HEK293 (cell line): ENCODE measurements at regions not wholly inside any gene's neighbourhood (a gene's known extent, or its start where the extent isn't known, plus 50 kb on each side); places are given as distances from the start of the nearest gene placed in this dataset.

Experiments used
- KLF17 ChIP-seq: fragments of 450-650 bp; formaldehyde crosslinking; IDR thresholded peaks from 2 replicates; pipeline ENCODE4 v1.5.1; 2016; ENCODE audit warnings: missing biosample characterization, missing genetic modification characterization
- KLF9 ChIP-seq: fragments of 450-650 bp; formaldehyde crosslinking; IDR thresholded peaks from 2 replicates; pipeline ENCODE4 v1.5.1; 2016; ENCODE audit warnings: missing biosample characterization, missing genetic modification characterization, low read depth
- PATZ1 ChIP-seq: fragments of 450-650 bp; formaldehyde crosslinking; IDR thresholded peaks from 2 replicates; pipeline ENCODE4 v1.5.1; 2016; ENCODE audit warnings: missing biosample characterization, missing genetic modification characterization
- PRDM1 ChIP-seq: fragments of 450-650 bp; formaldehyde crosslinking; IDR thresholded peaks from 2 replicates; pipeline ENCODE4; 2016; ENCODE audit warnings: missing biosample characterization, missing genetic modification characterization
- PRDM4 ChIP-seq: fragments of 450-650 bp; formaldehyde crosslinking; IDR thresholded peaks from 2 replicates; pipeline ENCODE4 v1.5.1; 2017; ENCODE audit warnings: missing biosample characterization, missing genetic modification characterization
- SCRT2 ChIP-seq: fragments of 450-650 bp; formaldehyde crosslinking; IDR thresholded peaks from 2 replicates; pipeline ENCODE4 v1.5.1; 2016; ENCODE audit warnings: missing biosample characterization, missing genetic modification characterization
- TSHZ1 ChIP-seq: fragments of 450-650 bp; formaldehyde crosslinking; IDR thresholded peaks from 2 replicates; pipeline ENCODE4 v1.5.1; 2016; ENCODE audit warnings: missing biosample characterization, missing genetic modification characterization, borderline replicate concordance
- WT1 ChIP-seq: fragments of 450-650 bp; formaldehyde crosslinking; IDR thresholded peaks from 2 replicates; pipeline ENCODE4 v1.5.1; 2016; ENCODE audit warnings: missing biosample characterization, missing genetic modification characterization
- ZBTB11 ChIP-seq: fragments of 450-650 bp; formaldehyde crosslinking; conservative IDR thresholded peaks from 2 replicates; pipeline ENCODE4 v1.5.1; 2016; ENCODE audit warnings: low read depth, missing biosample characterization, missing genetic modification characterization
- ZBTB49 ChIP-seq: fragments of 450-650 bp; formaldehyde crosslinking; IDR thresholded peaks from 2 replicates; pipeline ENCODE4 v1.5.1; 2016; ENCODE audit warnings: missing biosample characterization, missing genetic modification characterization, low read depth
- ZEB2 ChIP-seq: fragments of 450-650 bp; formaldehyde crosslinking; IDR thresholded peaks from 2 replicates; pipeline ENCODE4 v1.5.1; 2016; ENCODE audit warnings: missing biosample characterization, missing genetic modification characterization
- ZFHX2 ChIP-seq: fragments of 450-650 bp; formaldehyde crosslinking; conservative IDR thresholded peaks from 2 replicates; pipeline ENCODE4 v1.5.1; 2016; ENCODE audit warnings: missing biosample characterization, missing genetic modification characterization
- ZNF423 ChIP-seq: fragments of 450-650 bp; formaldehyde crosslinking; IDR thresholded peaks from 2 replicates; pipeline ENCODE4 v1.5.1; 2016; ENCODE audit warnings: missing biosample characterization, missing genetic modification characterization
- ZNF426 ChIP-seq: fragments of 450-650 bp; formaldehyde crosslinking; IDR thresholded peaks from 2 replicates; pipeline ENCODE4 v1.5.1; 2017; ENCODE audit warnings: missing biosample characterization, missing genetic modification characterization, mild to moderate bottlenecking, inconsistent platforms, moderate library complexity
- ZNF449 ChIP-seq: fragments of 450-650 bp; formaldehyde crosslinking; IDR thresholded peaks from 2 replicates; pipeline ENCODE4 v1.5.1; 2017; ENCODE audit warnings: missing biosample characterization, mild to moderate bottlenecking, missing genetic modification characterization, moderate library complexity
- ZNF529 ChIP-seq: fragments of 450-650 bp; formaldehyde crosslinking; IDR thresholded peaks from 2 replicates; pipeline ENCODE4 v1.5.1; 2017; ENCODE audit warnings: missing genetic modification characterization, missing biosample characterization; ENCODE audit not compliant: insufficient replicate concordance
- ZNF600 ChIP-seq: fragments of 450-650 bp; formaldehyde crosslinking; IDR thresholded peaks from 2 replicates; pipeline ENCODE4 v1.5.1; 2016; ENCODE audit warnings: missing biosample characterization, missing genetic modification characterization
- ZNF747 ChIP-seq: fragments of 450-650 bp; formaldehyde crosslinking; IDR thresholded peaks from 2 replicates; pipeline ENCODE4 v1.5.1; 2016; ENCODE audit warnings: missing biosample characterization, missing genetic modification characterization
- ZNF768 ChIP-seq: fragments of 450-650 bp; formaldehyde crosslinking; IDR thresholded peaks from 2 replicates; pipeline ENCODE4 v1.5.1; 2018; ENCODE audit warnings: missing biosample characterization, mild to moderate bottlenecking, missing genetic modification characterization
- ZNF843 ChIP-seq: fragments of 450-650 bp; formaldehyde crosslinking; IDR thresholded peaks from 2 replicates; pipeline ENCODE4 v1.5.1; 2016; ENCODE audit warnings: missing biosample characterization, missing genetic modification characterization
- ZXDB ChIP-seq: fragments of 450-650 bp; formaldehyde crosslinking; IDR thresholded peaks from 2 replicates; pipeline ENCODE4 v1.5.1; 2016; ENCODE audit warnings: missing biosample characterization, missing genetic modification characterization

- TF ChIP-seq KLF9 (tag by site-specific recombination) (no peak; the same call in 1 of the 2 replicates), ZBTB11 (tag by site-specific recombination) (0 out of 2 replicates have a peak, but pooled peaks have one; percentile 12), ZXDB (tag by site-specific recombination) (peak; percentile 57), ZFHX2 (tag by site-specific recombination) (no peak), ZNF747 (tag by site-specific recombination) (no peak), ZNF426 (tag by site-specific recombination) (no peak), ZEB2 (0 out of 2 replicates have a peak, but pooled peaks have one; percentile 53), ZNF529 (no peak), PATZ1 (0 out of 2 replicates have a peak, but pooled peaks have one; percentile 39), ZNF843 (tag by site-specific recombination) (peak; percentile 71; the same call in 1 of the 2 replicates), ZNF423 (tag by site-specific recombination) (no peak), PRDM4 (tag by site-specific recombination) (peak; percentile 41; the same call in 1 of the 2 replicates), SCRT2 (tag by site-specific recombination) (no peak), WT1 (tag by site-specific recombination) (peak; percentile 52), PRDM1 (tag by site-specific recombination) (peak; percentile 39; the same call in 1 of the 2 replicates), TSHZ1 (tag by site-specific recombination) (0 out of 2 replicates have a peak, but pooled peaks have one; percentile 33), ZNF768 (tag by site-specific recombination) (no peak), KLF17 (no peak; the same call in 1 of the 2 replicates), ZBTB49 (no peak), ZNF449 (peak; percentile 41; the same call in 1 of the 2 replicates), ZNF600 (tag by site-specific recombination) (0 out of 2 replicates have a peak, but pooled peaks have one; percentile 26)
Measured at GRCh38 chr16:51538707-51539498, 387.8 kb upstream of the SALL1 start (continued).
